GM23338 (cell line): ENCODE measurements at regions not wholly inside any gene's neighbourhood (a gene's known extent, or its start where the extent isn't known, plus 50 kb on each side); places are given as distances from the start of the nearest gene placed in this dataset.

Experiments
- ATAC-seq: fragments of 200-7000 bp; cut with Tn5 transposase; 3 replicates; pipeline ENCODE4 v1.9.1; 2020
- DNase-seq: peaks from one replicate; pipeline ENCODE4 v3.0.0-alpha.2; 2015; ENCODE audit warnings: low spot score
- H2AFZ ChIP-seq: fragments of 200-600 bp; sonication (generic); 2 replicates; pipeline ENCODE4 v1.8.0; 2016; ENCODE audit warnings: antibody characterized with exemption, mild to moderate bottlenecking, moderate library complexity
- H3F3A ChIP-seq: fragments of 200-600 bp; sonication (generic); replicated peaks from 2 replicates; pipeline ENCODE4 v1.8.0; 2017; ENCODE audit warnings: antibody characterized with exemption, mixed run types, low read depth
- H3K27ac ChIP-seq: fragments of 200-600 bp; sonication (generic); 2 replicates; pipeline ENCODE4 v1.6.1; 2016; ENCODE audit warnings: low read depth
- H3K27me3 ChIP-seq: fragments of 200-600 bp; sonication (generic); 2 replicates; pipeline ENCODE4 v1.8.0; 2016; ENCODE audit warnings: mild to moderate bottlenecking, mixed run types, moderate library complexity; ENCODE audit not compliant: insufficient read depth
- H3K36me3 ChIP-seq: fragments of 200-600 bp; sonication (generic); 2 replicates; pipeline ENCODE4 v1.8.0; 2016; ENCODE audit warnings: mild to moderate bottlenecking; ENCODE audit not compliant: insufficient read depth
- H3K4me1 ChIP-seq: fragments of 200-600 bp; sonication (generic); 2 replicates; pipeline ENCODE4 v1.8.0; 2016; ENCODE audit warnings: mild to moderate bottlenecking, moderate library complexity; ENCODE audit not compliant: insufficient read depth
- H3K4me2 ChIP-seq: fragments of 200-600 bp; sonication (generic); 2 replicates; pipeline ENCODE4 v1.7.1; 2017; ENCODE audit warnings: mixed run types
- H3K4me3 ChIP-seq: fragments of 200-600 bp; sonication (generic); 2 replicates; pipeline ENCODE4 v1.6.1; 2016; ENCODE audit warnings: mixed run types
- H3K79me2 ChIP-seq: fragments of 200-600 bp; sonication (generic); replicated peaks from 2 replicates; pipeline ENCODE4 v1.8.0; 2017; ENCODE audit warnings: mild to moderate bottlenecking; ENCODE audit not compliant: insufficient read depth
- H3K9me2 ChIP-seq: fragments of 200-600 bp; sonication (generic); 2 replicates; pipeline ENCODE4 v1.8.0; 2017; ENCODE audit not compliant: insufficient read depth
- H4K20me1 ChIP-seq: fragments of 200-600 bp; sonication (generic); replicated peaks from 2 replicates; pipeline ENCODE4 v1.8.0; 2017; ENCODE audit warnings: mild to moderate bottlenecking; ENCODE audit not compliant: insufficient read depth
- H3K27ac Mint-ChIP-seq: 2 replicates; pipeline ENCODE4 v1.8.0; 2020; ENCODE audit warnings: inconsistent platforms, mild to moderate bottlenecking, moderate library complexity, mixed read lengths
- H3K27me3 Mint-ChIP-seq: 3 replicates; pipeline ENCODE4 v1.8.0; 2022; ENCODE audit warnings: low read depth, mild to moderate bottlenecking, moderate library complexity, mixed read lengths, inconsistent platforms; ENCODE audit not compliant: insufficient read depth, poor library complexity
- H3K36me3 Mint-ChIP-seq: 3 replicates; pipeline ENCODE4 v1.8.0; 2021; ENCODE audit warnings: low read depth, mild to moderate bottlenecking, inconsistent platforms, moderate library complexity, mixed read lengths
- H3K4me1 Mint-ChIP-seq: 3 replicates; pipeline ENCODE4 v1.8.0; 2020; ENCODE audit warnings: mild to moderate bottlenecking, inconsistent platforms, mixed read lengths
- H3K4me3 Mint-ChIP-seq: 3 replicates; pipeline ENCODE4 v1.8.0; 2021; ENCODE audit warnings: moderate library complexity, mild to moderate bottlenecking, inconsistent platforms, mixed read lengths
- H3K9me3 Mint-ChIP-seq: 3 replicates; pipeline ENCODE4 v1.8.0; 2020; ENCODE audit warnings: moderate library complexity, mild to moderate bottlenecking, inconsistent platforms, mixed read lengths
- CREB1 ChIP-seq: fragments of 250-450 bp; sonication (Bioruptor Pico); IDR thresholded peaks from 2 replicates; pipeline ENCODE4 v1.5.0; 2020; ENCODE audit warnings: low read depth, mild to moderate bottlenecking, moderate library complexity
- CTCF ChIP-seq, 2 experiments: fragments of 200-600 bp in 1 of 2; sonication (generic) in 1 of 2; conservative IDR thresholded peaks; 2 replicates each; pipeline versions ENCODE4 v1.5.1 to v1.6.1; 2016 to 2017; ENCODE audit warnings: antibody characterized with exemption in 2 of 2, low read depth in 2 of 2, mild to moderate bottlenecking in 2 of 2, moderate library complexity in 1 of 2
- EZH2 ChIP-seq: fragments of 200-600 bp; sonication (generic); IDR thresholded peaks from one replicate; pipeline ENCODE4 v1.8.0; 2017; ENCODE audit warnings: antibody characterized with exemption, mild to moderate bottlenecking, low read depth; ENCODE audit not compliant: unreplicated experiment
- POLR2AphosphoS5 ChIP-seq: IDR thresholded peaks from 2 replicates; pipeline ENCODE4 v1.6.1; 2016; ENCODE audit warnings: antibody characterized with exemption, low read depth
- STAT1 ChIP-seq: IDR thresholded peaks from one replicate; pipeline ENCODE4 v1.6.1; 2016; ENCODE audit warnings: antibody characterized with exemption; ENCODE audit not compliant: unreplicated experiment
- ZNF462 ChIP-seq: fragments of 250-450 bp; sonication (Bioruptor Pico); IDR thresholded peaks from 2 replicates; pipeline ENCODE4 v1.5.0; 2020; ENCODE audit warnings: mild to moderate bottlenecking, moderate library complexity
- TF ChIP-seq, protein P1 (sequence below): IDR thresholded peaks from 2 replicates; pipeline ENCODE4 v1.6.1; 2016; ENCODE audit warnings: antibody characterized with exemption

DNA sequence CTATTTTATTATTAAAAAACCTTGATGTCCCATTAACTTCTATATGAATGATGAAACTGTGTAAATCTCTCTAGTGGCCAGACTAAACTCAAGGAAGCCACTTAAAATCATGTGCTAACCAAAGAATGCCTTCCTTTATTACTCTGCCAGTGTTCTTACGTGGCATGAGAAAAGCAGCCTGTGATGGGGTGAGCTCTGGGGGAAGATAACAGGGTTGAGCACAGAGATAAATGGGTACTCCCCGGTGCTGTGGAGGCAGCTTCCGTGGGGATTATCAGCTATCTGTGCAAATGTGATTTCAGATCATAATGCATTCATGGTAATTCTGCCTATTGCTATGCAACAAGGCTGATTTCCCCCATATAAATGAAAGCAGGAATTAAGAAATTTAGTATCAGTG, 181.3 kb downstream of the CAVIN4 start:
- DNase-seq (no peak), ATAC-seq (no peak)
- Histone ChIP-seq H3K4me1 (no peaks in the 10 kb centered on the region), H2AFZ (no peak overlapping the region), H4K20me1 (no peaks in the 10 kb centered on the region), H3K36me3 (no peaks in the 10 kb centered on the region), H3K4me2 (no peak overlapping the region), H3K79me2 (no peaks in the 10 kb centered on the region), H3F3A (no peaks in the 10 kb centered on the region), H3K4me3 (no peak overlapping the region), H3K9me2 (0 out of 2 replicates have a peak, but pooled peaks cover 6% of the 10 kb centered on the region), H3K27me3 (no peaks in the 10 kb centered on the region), H3K27ac (no peak overlapping the region)
- Mint-ChIP-seq H3K27me3 (peaks cover 3% of the 10 kb centered on the region), H3K36me3 (no peaks in the 10 kb centered on the region), H3K4me1 (no peaks in the 10 kb centered on the region), H3K4me3 (no peak overlapping the region), H3K9me3 (peaks cover 5% of the 10 kb centered on the region; the same call in 2 of the 3 replicates), H3K27ac (no peak overlapping the region)
- TF ChIP-seq CREB1 (CRISPR knock-in tag) (no peak), EZH2 (no peak), ZNF462 (no peak), POLR2AphosphoS5 (no peak), CTCF (conservative IDR thresholded peaks at IDR 0.05; ENCODE audit: low read depth in 2 of 2) (no peak), STAT1 (no peak)
- TF ChIP-seq, protein P1, sequence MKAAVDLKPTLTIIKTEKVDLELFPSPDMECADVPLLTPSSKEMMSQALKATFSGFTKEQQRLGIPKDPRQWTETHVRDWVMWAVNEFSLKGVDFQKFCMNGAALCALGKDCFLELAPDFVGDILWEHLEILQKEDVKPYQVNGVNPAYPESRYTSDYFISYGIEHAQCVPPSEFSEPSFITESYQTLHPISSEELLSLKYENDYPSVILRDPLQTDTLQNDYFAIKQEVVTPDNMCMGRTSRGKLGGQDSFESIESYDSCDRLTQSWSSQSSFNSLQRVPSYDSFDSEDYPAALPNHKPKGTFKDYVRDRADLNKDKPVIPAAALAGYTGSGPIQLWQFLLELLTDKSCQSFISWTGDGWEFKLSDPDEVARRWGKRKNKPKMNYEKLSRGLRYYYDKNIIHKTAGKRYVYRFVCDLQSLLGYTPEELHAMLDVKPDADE, result no peak
